HG03354 (cell line): ENCODE measurements at regions not wholly inside any gene's neighbourhood (a gene's known extent, or its start where the extent isn't known, plus 50 kb on each side); places are given as distances from the start of the nearest gene placed in this dataset.
"Not testable (repeated sequence)": the region's sequence is repeated elsewhere in the genome, so short reads cannot be mapped to it uniquely, and the experiment has no call there.

Experiments
- ATAC-seq: cut with Tn5 transposase; IDR thresholded peaks from one replicate; pipeline ENCODE4 v1.9.1; 2021; ENCODE audit warnings: mild to moderate bottlenecking; ENCODE audit not compliant: unreplicated experiment, poor library complexity, severe bottlenecking

- no peak for ATAC-seq
Measured at GRCh38 chr5:174903172-174903732, 178.9 kb downstream of the MSX2 start.

- no peak for ATAC-seq
Measured at GRCh38 chr5:174901336-174901735, 177.0 kb downstream of the MSX2 start.

- ATAC-seq, result no peak
Measured at GRCh38 chr5:174900240-174900865, 176.0 kb downstream of the MSX2 start.

- no peak for ATAC-seq
Measured at GRCh38 chr5:174897281-174897950, 173.0 kb downstream of the MSX2 start.

GRCh38 chr5:174895360-174895759 is 171.0 kb downstream of the MSX2 start:
- ATAC-seq, result no peak

- no peak for ATAC-seq
Measured at GRCh38 chr5:174892742-174893141, 168.4 kb downstream of the MSX2 start.

- not testable (repeated sequence) for ATAC-seq
Measured at GRCh38 chr5:174880412-174881200, 156.2 kb downstream of the MSX2 start.

- ATAC-seq, result no peak
Measured at GRCh38 chr5:174877987-174878386, 153.6 kb downstream of the MSX2 start.

- no peak for ATAC-seq
Measured at GRCh38 chr5:174872271-174872670, 147.9 kb downstream of the MSX2 start.

GRCh38 chr5:174852143-174852542 is 127.8 kb downstream of the MSX2 start:
- ATAC-seq, result no peak

GRCh38 chr5:174850565-174851169 is 126.3 kb downstream of the MSX2 start:
- no peak for ATAC-seq

GRCh38 chr5:174849426-174849825 is 125.0 kb downstream of the MSX2 start:
- ATAC-seq, result no peak

GRCh38 chr5:174844971-174845370 is 120.6 kb downstream of the MSX2 start:
- no peak for ATAC-seq

GRCh38 chr5:174843263-174844250 is 119.2 kb downstream of the MSX2 start:
- ATAC-seq, result no peak

GRCh38 chr5:174840435-174840834 is 116.1 kb downstream of the MSX2 start:
- ATAC-seq, result no peak

- ATAC-seq, result no peak
Measured at GRCh38 chr5:174839196-174839595, 114.8 kb downstream of the MSX2 start.

- ATAC-seq, result no peak
Measured at GRCh38 chr5:174837919-174838902, 113.8 kb downstream of the MSX2 start.

- no peak for ATAC-seq
Measured at GRCh38 chr5:174834081-174834480, 109.7 kb downstream of the MSX2 start.
